ENCODE measurements at regions not wholly inside any gene's neighbourhood (a gene's known extent, or its start where the extent isn't known, plus 50 kb on each side); places are given as distances from the start of the nearest gene placed in this dataset.

- H3K36me3 ChIP-seq (ENCODE audit: insufficient read depth, low read length) = no peaks in the 10 kb centered on the region
- H3F3A ChIP-seq (ENCODE audit: insufficient read depth, low read length, poor library complexity, severe bottlenecking) = no peaks in the 10 kb centered on the region
- no peak overlapping the region for H2AFZ ChIP-seq (ENCODE audit: low read depth, low read length)
- H3K79me2 ChIP-seq (replicated peaks; ENCODE audit: insufficient read depth, low read length) = no peaks in the 10 kb centered on the region
- H3K27ac ChIP-seq (ENCODE audit: low read length) = no peak overlapping the region
- no peak overlapping the region for H3K4me3 ChIP-seq (ENCODE audit: low read length)
- TF ChIP-seq TAF1 (IDR thresholded peaks at IDR 0.05; ENCODE audit: low read depth) (no peak), POLR2AphosphoS5 (IDR thresholded peaks at IDR 0.05) (no peak), SMC3 (conservative IDR thresholded peaks at IDR 0.05; ENCODE audit: poor library complexity) (no peak), EZH2 (IDR thresholded peaks at IDR 0.05; ENCODE audit: borderline replicate concordance, insufficient read depth, low read length, poor library complexity, severe bottlenecking) (no peak), MXI1 (conservative IDR thresholded peaks at IDR 0.05; ENCODE audit: poor library complexity, severe bottlenecking) (no peak), RAD21 (conservative IDR thresholded peaks at IDR 0.05) (no peak), EP300 (conservative IDR thresholded peaks at IDR 0.05; ENCODE audit: poor library complexity, severe bottlenecking) (no peak)
- TF ChIP-seq, protein P1, sequence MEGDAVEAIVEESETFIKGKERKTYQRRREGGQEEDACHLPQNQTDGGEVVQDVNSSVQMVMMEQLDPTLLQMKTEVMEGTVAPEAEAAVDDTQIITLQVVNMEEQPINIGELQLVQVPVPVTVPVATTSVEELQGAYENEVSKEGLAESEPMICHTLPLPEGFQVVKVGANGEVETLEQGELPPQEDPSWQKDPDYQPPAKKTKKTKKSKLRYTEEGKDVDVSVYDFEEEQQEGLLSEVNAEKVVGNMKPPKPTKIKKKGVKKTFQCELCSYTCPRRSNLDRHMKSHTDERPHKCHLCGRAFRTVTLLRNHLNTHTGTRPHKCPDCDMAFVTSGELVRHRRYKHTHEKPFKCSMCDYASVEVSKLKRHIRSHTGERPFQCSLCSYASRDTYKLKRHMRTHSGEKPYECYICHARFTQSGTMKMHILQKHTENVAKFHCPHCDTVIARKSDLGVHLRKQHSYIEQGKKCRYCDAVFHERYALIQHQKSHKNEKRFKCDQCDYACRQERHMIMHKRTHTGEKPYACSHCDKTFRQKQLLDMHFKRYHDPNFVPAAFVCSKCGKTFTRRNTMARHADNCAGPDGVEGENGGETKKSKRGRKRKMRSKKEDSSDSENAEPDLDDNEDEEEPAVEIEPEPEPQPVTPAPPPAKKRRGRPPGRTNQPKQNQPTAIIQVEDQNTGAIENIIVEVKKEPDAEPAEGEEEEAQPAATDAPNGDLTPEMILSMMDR (IDR thresholded peaks at IDR 0.05; ENCODE audit: poor library complexity, severe bottlenecking) = no peak
- TF ChIP-seq, protein P2, sequence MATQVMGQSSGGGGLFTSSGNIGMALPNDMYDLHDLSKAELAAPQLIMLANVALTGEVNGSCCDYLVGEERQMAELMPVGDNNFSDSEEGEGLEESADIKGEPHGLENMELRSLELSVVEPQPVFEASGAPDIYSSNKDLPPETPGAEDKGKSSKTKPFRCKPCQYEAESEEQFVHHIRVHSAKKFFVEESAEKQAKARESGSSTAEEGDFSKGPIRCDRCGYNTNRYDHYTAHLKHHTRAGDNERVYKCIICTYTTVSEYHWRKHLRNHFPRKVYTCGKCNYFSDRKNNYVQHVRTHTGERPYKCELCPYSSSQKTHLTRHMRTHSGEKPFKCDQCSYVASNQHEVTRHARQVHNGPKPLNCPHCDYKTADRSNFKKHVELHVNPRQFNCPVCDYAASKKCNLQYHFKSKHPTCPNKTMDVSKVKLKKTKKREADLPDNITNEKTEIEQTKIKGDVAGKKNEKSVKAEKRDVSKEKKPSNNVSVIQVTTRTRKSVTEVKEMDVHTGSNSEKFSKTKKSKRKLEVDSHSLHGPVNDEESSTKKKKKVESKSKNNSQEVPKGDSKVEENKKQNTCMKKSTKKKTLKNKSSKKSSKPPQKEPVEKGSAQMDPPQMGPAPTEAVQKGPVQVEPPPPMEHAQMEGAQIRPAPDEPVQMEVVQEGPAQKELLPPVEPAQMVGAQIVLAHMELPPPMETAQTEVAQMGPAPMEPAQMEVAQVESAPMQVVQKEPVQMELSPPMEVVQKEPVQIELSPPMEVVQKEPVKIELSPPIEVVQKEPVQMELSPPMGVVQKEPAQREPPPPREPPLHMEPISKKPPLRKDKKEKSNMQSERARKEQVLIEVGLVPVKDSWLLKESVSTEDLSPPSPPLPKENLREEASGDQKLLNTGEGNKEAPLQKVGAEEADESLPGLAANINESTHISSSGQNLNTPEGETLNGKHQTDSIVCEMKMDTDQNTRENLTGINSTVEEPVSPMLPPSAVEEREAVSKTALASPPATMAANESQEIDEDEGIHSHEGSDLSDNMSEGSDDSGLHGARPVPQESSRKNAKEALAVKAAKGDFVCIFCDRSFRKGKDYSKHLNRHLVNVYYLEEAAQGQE (IDR thresholded peaks at IDR 0.05; ENCODE audit: borderline replicate concordance) = no peak
- no peak overlapping the region for H3K9ac ChIP-seq (ENCODE audit: low read length)
- H3K9me2 ChIP-seq (ENCODE audit: insufficient read depth, low read length) = no peaks in the 10 kb centered on the region
- no peaks in the 10 kb centered on the region for H4K20me1 ChIP-seq (ENCODE audit: insufficient read depth)
- no peaks in the 10 kb centered on the region for H3K9me3 ChIP-seq (ENCODE audit: low read length)
- no peaks in the 10 kb centered on the region for H3K27me3 ChIP-seq (ENCODE audit: insufficient read depth, low read depth, low read length)
- no peak overlapping the region for H3K4me2 ChIP-seq (ENCODE audit: low read length)
Measured at GRCh38 chr10:109784236-109784635, 139.1 kb downstream of the XPNPEP1 start.

GRCh38 chr10:109783286-109783685 lies 140.0 kb downstream of the XPNPEP1 start:
- Histone ChIP-seq H4K20me1 (ENCODE audit: insufficient read depth) (no peaks in the 10 kb centered on the region), H3K4me3 (ENCODE audit: low read length) (no peak overlapping the region), H2AFZ (ENCODE audit: low read depth, low read length) (no peak overlapping the region), H3K4me2 (ENCODE audit: low read length) (no peak overlapping the region), H3K9ac (ENCODE audit: low read length) (no peak overlapping the region), H3K27ac (ENCODE audit: low read length) (no peak overlapping the region), H3K9me2 (ENCODE audit: insufficient read depth, low read length) (no peaks in the 10 kb centered on the region), H3K9me3 (ENCODE audit: low read length) (no peaks in the 10 kb centered on the region), H3F3A (ENCODE audit: insufficient read depth, low read length, poor library complexity, severe bottlenecking) (no peaks in the 10 kb centered on the region), H3K27me3 (ENCODE audit: insufficient read depth, low read depth, low read length) (no peaks in the 10 kb centered on the region), H3K36me3 (ENCODE audit: insufficient read depth, low read length) (no peaks in the 10 kb centered on the region), H3K79me2 (replicated peaks; ENCODE audit: insufficient read depth, low read length) (no peaks in the 10 kb centered on the region)
- TF ChIP-seq EP300 (conservative IDR thresholded peaks at IDR 0.05; ENCODE audit: poor library complexity, severe bottlenecking) = no peak
- no peak for TF ChIP-seq POLR2AphosphoS5 (IDR thresholded peaks at IDR 0.05)
- TF ChIP-seq, protein P1 (IDR thresholded peaks at IDR 0.05; ENCODE audit: poor library complexity, severe bottlenecking) = no peak
- TF ChIP-seq TAF1 (IDR thresholded peaks at IDR 0.05; ENCODE audit: low read depth) = no peak
